ENCODE measurements at regions not wholly inside any gene's neighbourhood (a gene's known extent, or its start where the extent isn't known, plus 50 kb on each side); places are given as distances from the start of the nearest gene placed in this dataset.

DNA sequence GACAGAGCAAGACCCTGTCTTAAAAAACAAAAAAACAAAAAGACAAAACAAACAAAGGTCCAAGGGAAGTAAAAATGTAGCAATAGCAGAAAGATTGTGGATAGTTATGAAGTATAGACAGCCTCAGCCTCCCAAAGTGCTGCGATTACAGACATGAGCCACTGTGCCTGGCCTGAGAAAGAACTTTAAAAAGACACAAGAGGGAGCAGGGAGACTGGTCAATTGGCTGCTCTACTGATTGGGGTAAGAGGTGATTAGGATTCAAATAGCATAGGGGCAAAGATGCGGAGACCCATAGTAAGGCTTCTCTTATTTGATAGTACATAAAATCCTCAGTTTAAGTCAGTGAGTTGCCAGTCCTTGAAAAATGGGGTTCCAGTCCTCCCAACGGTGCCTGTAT is 518.2 kb upstream of the GOT2 start:
- no peak overlapping the region for H3K9ac ChIP-seq (ENCODE audit: low read depth in 1 of 2, low read length in 2 of 2)
- no peak overlapping the region for H3K4me3 ChIP-seq (ENCODE audit: low read depth in 1 of 2, low read length in 2 of 2)

DNA sequence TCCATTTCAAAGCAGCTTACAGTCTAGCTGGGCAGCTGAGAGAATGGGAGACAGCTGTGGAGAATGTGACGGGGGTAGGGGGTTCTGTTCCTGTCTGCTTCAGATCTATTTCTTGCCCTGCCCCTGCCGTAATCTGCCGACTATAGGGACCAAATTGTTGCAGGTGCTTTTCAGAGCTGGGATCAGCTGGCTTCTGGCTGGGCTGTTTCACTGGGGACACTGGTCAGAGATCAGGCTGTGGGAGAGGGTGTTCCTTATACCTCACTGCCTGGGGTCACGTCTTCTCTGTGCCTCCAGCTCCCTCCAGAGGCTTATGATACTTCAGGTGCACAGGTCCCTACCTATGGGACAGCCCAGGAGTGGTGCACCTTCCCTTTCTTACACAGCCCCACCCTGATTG is 514.9 kb upstream of the GOT2 start:
- no peak overlapping the region for H3K9ac ChIP-seq (ENCODE audit: low read depth in 1 of 2, low read length in 2 of 2)

More for the DNA sequence above, 518.2 kb upstream of the GOT2 start:
- no peaks in the 10 kb centered on the region for H3K27me3 ChIP-seq (ENCODE audit: control insufficient read depth in 1 of 2, insufficient read depth in 2 of 2, low read length in 2 of 2)
- no peak overlapping the region for H3K27ac ChIP-seq (ENCODE audit: low read depth, low read length)
- H3K36me3 ChIP-seq (ENCODE audit: control insufficient read depth in 1 of 2, insufficient read depth in 2 of 2, low read length in 2 of 2) = no peaks in the 10 kb centered on the region
- H3K4me1 ChIP-seq (ENCODE audit: control insufficient read depth in 1 of 2, insufficient read depth in 2 of 2, low read length in 2 of 2) = no peaks in the 10 kb centered on the region
- H3K9me3 ChIP-seq (ENCODE audit: control insufficient read depth in 1 of 2, low read length in 2 of 2) = peaks cover 2 to 8% of the 10 kb centered on the region in 2 donors

DNA sequence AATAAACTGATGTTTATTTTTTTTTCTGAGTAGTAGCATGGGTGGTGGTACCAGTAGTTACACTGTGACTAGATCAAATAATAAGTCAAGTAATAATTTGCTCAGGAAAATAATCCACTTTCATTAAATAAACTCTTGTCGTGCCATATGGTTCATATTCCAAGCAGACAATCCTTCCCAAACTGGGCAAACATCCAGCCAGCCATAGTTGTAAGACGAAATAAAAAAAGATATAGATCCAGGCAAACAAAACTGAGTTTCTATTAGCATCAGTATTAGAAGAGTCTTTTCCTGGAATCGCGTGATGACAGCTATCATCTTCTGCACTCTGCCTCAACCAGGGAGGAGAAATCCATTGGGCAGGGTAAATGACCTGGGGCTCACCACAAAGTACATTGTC is 508.4 kb upstream of the GOT2 start:
- Histone ChIP-seq H3K36me3 (ENCODE audit: control insufficient read depth in 1 of 2, insufficient read depth in 2 of 2, low read length in 2 of 2) (no peaks in the 10 kb centered on the region), H3K9ac (ENCODE audit: low read depth in 1 of 2, low read length in 2 of 2) (no peak overlapping the region), H3K27me3 (ENCODE audit: control insufficient read depth in 1 of 2, insufficient read depth in 2 of 2, low read length in 2 of 2) (no peaks in the 10 kb centered on the region), H3K4me1 (ENCODE audit: control insufficient read depth in 1 of 2, insufficient read depth in 2 of 2, low read length in 2 of 2) (no peaks in the 10 kb centered on the region), H3K4me3 (ENCODE audit: low read depth in 1 of 2, low read length in 2 of 2) (no peak overlapping the region), H3K27ac (ENCODE audit: low read depth, low read length) (no peak overlapping the region), H3K9me3 (ENCODE audit: control insufficient read depth in 1 of 2, low read length in 2 of 2) (peaks cover 4 to 7% of the 10 kb centered on the region in 2 donors)

More for the DNA sequence above, 514.9 kb upstream of the GOT2 start:
- no peaks in the 10 kb centered on the region for H3K27me3 ChIP-seq (ENCODE audit: control insufficient read depth in 1 of 2, insufficient read depth in 2 of 2, low read length in 2 of 2)
- no peaks in the 10 kb centered on the region for H3K36me3 ChIP-seq (ENCODE audit: control insufficient read depth in 1 of 2, insufficient read depth in 2 of 2, low read length in 2 of 2)
- H3K4me3 ChIP-seq (ENCODE audit: low read depth in 1 of 2, low read length in 2 of 2) = no peak overlapping the region
- no peak overlapping the region for H3K27ac ChIP-seq (ENCODE audit: low read depth, low read length)
- no peaks in the 10 kb centered on the region for H3K4me1 ChIP-seq (ENCODE audit: control insufficient read depth in 1 of 2, insufficient read depth in 2 of 2, low read length in 2 of 2)
- peaks cover 4 to 11% of the 10 kb centered on the region in 2 donors for H3K9me3 ChIP-seq (ENCODE audit: control insufficient read depth in 1 of 2, low read length in 2 of 2)

DNA sequence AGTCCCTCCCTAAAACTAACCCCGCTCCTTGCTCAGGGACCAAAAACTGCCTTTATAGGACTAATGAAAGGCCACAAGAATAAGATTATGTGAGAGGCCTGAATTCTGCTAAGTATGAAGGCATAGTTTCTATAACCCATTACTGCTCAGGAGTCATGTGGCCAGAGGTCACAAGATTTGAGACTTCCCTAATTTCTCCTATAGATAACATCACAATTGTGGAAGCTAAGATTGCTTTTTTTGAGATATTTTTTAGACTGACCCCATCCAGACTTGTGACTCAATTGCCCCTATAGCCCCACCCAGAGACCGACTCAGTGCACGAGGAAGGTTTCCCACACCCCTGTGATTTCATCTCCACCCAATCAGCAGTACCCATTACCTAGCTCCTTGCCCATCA is 504.1 kb upstream of the GOT2 start:
- peaks cover 7 to 9% of the 10 kb centered on the region in 2 donors for H3K9me3 ChIP-seq (ENCODE audit: control insufficient read depth in 1 of 2, low read length in 2 of 2)
- no peak overlapping the region for H3K4me3 ChIP-seq (ENCODE audit: low read depth in 1 of 2, low read length in 2 of 2)
- H3K36me3 ChIP-seq (ENCODE audit: control insufficient read depth in 1 of 2, insufficient read depth in 2 of 2, low read length in 2 of 2) = no peaks in the 10 kb centered on the region
- H3K4me1 ChIP-seq (ENCODE audit: control insufficient read depth in 1 of 2, insufficient read depth in 2 of 2, low read length in 2 of 2) = no peaks in the 10 kb centered on the region
- H3K27me3 ChIP-seq (ENCODE audit: control insufficient read depth in 1 of 2, insufficient read depth in 2 of 2, low read length in 2 of 2) = no peaks in the 10 kb centered on the region
- no peak overlapping the region for H3K27ac ChIP-seq (ENCODE audit: low read depth, low read length)
- no peak overlapping the region for H3K9ac ChIP-seq (ENCODE audit: low read depth in 1 of 2, low read length in 2 of 2)

DNA sequence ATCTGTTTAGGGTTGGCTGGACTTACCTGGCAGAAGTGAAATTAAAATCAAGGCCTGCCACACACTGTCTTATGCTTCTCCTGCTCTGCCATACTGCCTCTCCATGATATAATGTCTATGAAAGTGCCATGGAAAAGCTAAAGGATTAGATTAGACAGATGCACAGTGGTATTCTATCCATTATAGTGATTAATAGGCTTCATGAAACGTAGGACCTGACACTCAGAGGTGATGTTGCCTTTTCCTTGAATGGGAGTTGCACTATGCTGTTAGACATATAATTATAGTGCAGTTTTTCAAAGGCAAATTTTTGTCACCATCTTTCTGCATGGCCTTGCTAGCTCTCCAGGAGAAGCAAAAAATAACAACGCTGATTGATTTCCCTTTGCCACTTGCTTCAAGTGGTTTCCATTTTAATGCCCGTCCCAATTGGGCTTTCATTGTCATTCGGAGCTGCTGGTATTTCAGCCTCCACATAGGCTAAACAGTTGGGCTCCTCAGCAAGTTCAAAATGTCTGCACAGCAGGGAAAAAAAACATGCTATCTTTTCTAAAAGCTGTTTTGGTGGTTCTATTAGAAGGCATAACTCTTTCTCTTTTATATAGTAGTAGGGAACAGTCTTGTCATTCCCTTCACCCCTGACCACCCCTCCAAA is 502.8 kb upstream of the GOT2 start:
- Histone ChIP-seq H3K36me3 (ENCODE audit: control insufficient read depth in 1 of 2, insufficient read depth in 2 of 2, low read length in 2 of 2) (no peaks in the 10 kb centered on the region), H3K27ac (ENCODE audit: low read depth, low read length) (no peak overlapping the region), H3K4me1 (ENCODE audit: control insufficient read depth in 1 of 2, insufficient read depth in 2 of 2, low read length in 2 of 2) (no peaks in the 10 kb centered on the region), H3K9me3 (ENCODE audit: control insufficient read depth in 1 of 2, low read length in 2 of 2) (peaks cover 7 to 9% of the 10 kb centered on the region in 2 donors), H3K9ac (ENCODE audit: low read depth in 1 of 2, low read length in 2 of 2) (no peak overlapping the region), H3K4me3 (ENCODE audit: low read depth in 1 of 2, low read length in 2 of 2) (no peak overlapping the region), H3K27me3 (ENCODE audit: control insufficient read depth in 1 of 2, insufficient read depth in 2 of 2, low read length in 2 of 2) (no peaks in the 10 kb centered on the region)

DNA sequence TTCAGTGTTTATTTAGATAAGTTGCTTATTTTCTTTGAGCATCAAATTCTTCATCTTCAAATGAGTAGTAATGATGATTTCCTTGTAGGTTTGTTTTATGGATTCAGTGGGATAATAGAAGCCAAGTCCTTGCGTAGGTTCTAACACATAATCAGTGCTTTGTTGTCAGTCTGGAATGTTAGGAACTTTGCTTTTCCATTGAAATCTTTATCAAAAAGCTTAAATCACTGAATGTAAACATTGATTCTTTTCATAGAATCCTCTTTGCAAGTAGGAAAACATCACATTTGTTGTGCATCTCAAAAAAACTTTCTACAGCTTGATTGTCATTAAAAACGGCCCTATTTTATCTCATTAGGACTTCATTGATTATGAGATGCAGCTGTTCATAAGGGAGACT is 490.3 kb upstream of the GOT2 start:
- Histone ChIP-seq H3K9me3 (ENCODE audit: control insufficient read depth in 1 of 2, low read length in 2 of 2) (peaks cover 0 to 6% of the 10 kb centered on the region in 2 donors), H3K4me3 (ENCODE audit: low read depth in 1 of 2, low read length in 2 of 2) (no peak overlapping the region), H3K27me3 (ENCODE audit: control insufficient read depth in 1 of 2, insufficient read depth in 2 of 2, low read length in 2 of 2) (no peaks in the 10 kb centered on the region)

DNA sequence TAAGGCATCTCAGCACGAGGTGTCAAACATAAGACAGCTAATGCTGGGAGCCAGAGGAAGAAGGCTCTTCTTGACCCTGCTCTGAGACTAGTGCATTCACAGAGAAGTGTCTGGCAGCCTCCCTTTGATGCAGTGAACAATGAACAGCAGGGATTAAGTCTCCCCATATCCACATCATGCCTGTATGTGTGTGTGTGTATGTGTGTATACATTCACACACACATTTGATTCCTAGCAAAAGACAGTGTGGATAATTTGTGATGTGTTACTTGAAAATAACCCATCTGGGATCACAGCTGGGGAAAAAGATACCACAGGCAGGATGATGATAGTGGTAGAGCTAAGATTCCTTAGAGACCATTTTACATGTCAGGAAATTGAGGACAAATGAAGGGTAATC is 485.9 kb upstream of the GOT2 start:
- Histone ChIP-seq H3K4me1 (ENCODE audit: control insufficient read depth in 1 of 2, insufficient read depth in 2 of 2, low read length in 2 of 2) (no peaks in the 10 kb centered on the region), H3K27ac (ENCODE audit: low read depth, low read length) (no peak overlapping the region), H3K27me3 (ENCODE audit: control insufficient read depth in 1 of 2, insufficient read depth in 2 of 2, low read length in 2 of 2) (no peaks in the 10 kb centered on the region), H3K9me3 (ENCODE audit: control insufficient read depth in 1 of 2, low read length in 2 of 2) (peaks cover 3 to 6% of the 10 kb centered on the region in 2 donors), H3K9ac (ENCODE audit: low read depth in 1 of 2, low read length in 2 of 2) (no peak overlapping the region), H3K4me3 (ENCODE audit: low read depth in 1 of 2, low read length in 2 of 2) (no peak overlapping the region), H3K36me3 (ENCODE audit: control insufficient read depth in 1 of 2, insufficient read depth in 2 of 2, low read length in 2 of 2) (no peaks in the 10 kb centered on the region)

More for the DNA sequence above, 490.3 kb upstream of the GOT2 start:
- Histone ChIP-seq H3K27ac (ENCODE audit: low read depth, low read length) (no peak overlapping the region), H3K36me3 (ENCODE audit: control insufficient read depth in 1 of 2, insufficient read depth in 2 of 2, low read length in 2 of 2) (no peaks in the 10 kb centered on the region), H3K9ac (ENCODE audit: low read depth in 1 of 2, low read length in 2 of 2) (no peak overlapping the region), H3K4me1 (ENCODE audit: control insufficient read depth in 1 of 2, insufficient read depth in 2 of 2, low read length in 2 of 2) (no peaks in the 10 kb centered on the region)

DNA sequence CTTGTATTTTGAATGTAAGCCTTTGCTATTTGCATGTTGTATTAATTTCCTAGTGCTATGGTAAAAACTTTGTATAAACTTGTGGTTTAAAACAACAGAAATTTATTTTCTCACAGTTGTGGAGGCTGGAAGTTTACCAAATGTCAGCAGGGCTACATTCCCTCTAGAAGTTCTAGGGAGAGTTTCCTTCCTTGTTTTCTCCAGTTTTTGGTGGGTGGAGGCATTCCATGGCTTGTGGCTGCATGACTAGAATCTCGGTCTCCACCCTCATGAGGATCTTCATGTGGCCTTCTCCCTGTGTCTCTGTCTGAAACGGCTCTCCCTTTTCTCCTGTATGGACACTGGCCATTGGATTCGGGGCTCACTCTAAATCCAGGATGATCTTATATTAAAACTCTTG is 482.2 kb upstream of the GOT2 start:
- peaks cover 4 to 5% of the 10 kb centered on the region in 2 donors for H3K9me3 ChIP-seq (ENCODE audit: control insufficient read depth in 1 of 2, low read length in 2 of 2)
- H3K36me3 ChIP-seq (ENCODE audit: control insufficient read depth in 1 of 2, insufficient read depth in 2 of 2, low read length in 2 of 2) = no peaks in the 10 kb centered on the region
- no peaks in the 10 kb centered on the region for H3K4me1 ChIP-seq (ENCODE audit: control insufficient read depth in 1 of 2, insufficient read depth in 2 of 2, low read length in 2 of 2)
- no peak overlapping the region for H3K27ac ChIP-seq (ENCODE audit: low read depth, low read length)
- no peak overlapping the region for H3K4me3 ChIP-seq (ENCODE audit: low read depth in 1 of 2, low read length in 2 of 2)
- H3K9ac ChIP-seq (ENCODE audit: low read depth in 1 of 2, low read length in 2 of 2) = no peak overlapping the region
- no peaks in the 10 kb centered on the region for H3K27me3 ChIP-seq (ENCODE audit: control insufficient read depth in 1 of 2, insufficient read depth in 2 of 2, low read length in 2 of 2)

DNA sequence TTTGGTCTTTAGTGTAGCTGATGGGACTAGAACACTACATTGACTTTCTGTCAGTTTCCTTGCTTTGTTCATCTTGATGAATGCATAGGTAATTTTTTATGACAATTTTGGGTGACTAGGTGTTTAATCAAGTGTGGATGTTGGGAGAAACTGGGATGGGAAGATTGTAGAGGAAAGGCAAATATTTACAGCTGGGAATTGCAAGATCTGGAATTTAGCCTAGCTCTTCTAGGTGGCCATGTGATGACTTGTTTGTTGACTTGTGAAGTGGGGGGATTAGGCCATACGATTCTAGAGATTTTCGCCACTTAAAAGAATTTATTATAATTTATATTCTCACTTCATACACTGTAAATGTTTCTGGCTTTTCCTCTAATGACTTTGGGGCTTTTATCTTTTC is 480.3 kb upstream of the GOT2 start:
- Histone ChIP-seq H3K9ac (ENCODE audit: low read depth in 1 of 2, low read length in 2 of 2) (no peak overlapping the region), H3K27ac (ENCODE audit: low read depth, low read length) (no peak overlapping the region), H3K27me3 (ENCODE audit: control insufficient read depth in 1 of 2, insufficient read depth in 2 of 2, low read length in 2 of 2) (no peaks in the 10 kb centered on the region), H3K9me3 (ENCODE audit: control insufficient read depth in 1 of 2, low read length in 2 of 2) (peaks cover 4 to 5% of the 10 kb centered on the region in 2 donors), H3K4me1 (ENCODE audit: control insufficient read depth in 1 of 2, insufficient read depth in 2 of 2, low read length in 2 of 2) (no peaks in the 10 kb centered on the region), H3K36me3 (ENCODE audit: control insufficient read depth in 1 of 2, insufficient read depth in 2 of 2, low read length in 2 of 2) (no peaks in the 10 kb centered on the region), H3K4me3 (ENCODE audit: low read depth in 1 of 2, low read length in 2 of 2) (no peak overlapping the region)

DNA sequence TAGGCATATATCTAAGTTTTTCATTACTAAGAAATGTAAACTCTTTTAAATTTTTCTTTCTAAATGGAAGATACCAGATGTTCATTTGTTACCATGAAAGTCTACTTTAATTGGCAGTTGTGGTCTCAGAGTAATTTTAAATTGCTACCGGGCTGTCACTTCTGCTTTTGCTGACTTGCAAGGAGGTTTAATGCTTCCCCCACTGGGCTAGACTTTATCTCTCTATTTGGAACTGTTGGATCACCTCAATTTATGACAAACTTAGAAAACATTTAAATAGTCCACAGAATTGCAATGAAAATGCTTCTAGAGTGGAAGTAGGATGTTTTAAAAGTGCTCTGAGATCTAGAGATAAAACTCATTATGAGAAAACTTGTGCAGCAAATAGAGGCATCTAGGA is 479.8 kb upstream of the GOT2 start:
- H3K9ac ChIP-seq (ENCODE audit: low read depth in 1 of 2, low read length in 2 of 2) = no peak overlapping the region

More for the DNA sequence above, 479.8 kb upstream of the GOT2 start:
- Histone ChIP-seq H3K4me3 (ENCODE audit: low read depth in 1 of 2, low read length in 2 of 2) (no peak overlapping the region), H3K4me1 (ENCODE audit: control insufficient read depth in 1 of 2, insufficient read depth in 2 of 2, low read length in 2 of 2) (no peaks in the 10 kb centered on the region), H3K36me3 (ENCODE audit: control insufficient read depth in 1 of 2, insufficient read depth in 2 of 2, low read length in 2 of 2) (no peaks in the 10 kb centered on the region), H3K9me3 (ENCODE audit: control insufficient read depth in 1 of 2, low read length in 2 of 2) (peaks cover 4 to 5% of the 10 kb centered on the region in 2 donors), H3K27me3 (ENCODE audit: control insufficient read depth in 1 of 2, insufficient read depth in 2 of 2, low read length in 2 of 2) (no peaks in the 10 kb centered on the region), H3K27ac (ENCODE audit: low read depth, low read length) (no peak overlapping the region)

All from duodenal mucosa (tissue), 2 donors.